Karpas-422 (cell line): ENCODE measurements at regions not wholly inside any gene's neighbourhood (a gene's known extent, or its start where the extent isn't known, plus 50 kb on each side); places are given as distances from the start of the nearest gene placed in this dataset.

Experiments
- DNase-seq: peaks from one replicate; pipeline ENCODE4 v3.0.0-alpha.2; 2015
- H2AFZ ChIP-seq: fragments of 200-600 bp; sonication (generic); 2 replicates; pipeline ENCODE4 v1.6.1; 2014; ENCODE audit warnings: antibody characterized with exemption, low read length, mixed read lengths
- H3K27ac ChIP-seq: fragments of 200-600 bp; sonication (generic); 2 replicates; pipeline ENCODE4 v1.5.1; 2014; ENCODE audit warnings: mild to moderate bottlenecking, low read length, moderate library complexity
- H3K27me3 ChIP-seq: fragments of 200-600 bp; sonication (generic); 2 replicates; pipeline ENCODE4 v1.6.1; 2014; ENCODE audit warnings: low read length, mixed read lengths
- H3K36me3 ChIP-seq: fragments of 200-600 bp; sonication (generic); 2 replicates; pipeline ENCODE4 v1.6.1; 2014; ENCODE audit warnings: low read length, mixed read lengths; ENCODE audit not compliant: insufficient read depth
- H3K4me1 ChIP-seq: fragments of 200-600 bp; sonication (generic); 2 replicates; pipeline ENCODE4 v1.6.1; 2014; ENCODE audit warnings: mild to moderate bottlenecking, low read length, mixed read lengths
- H3K4me2 ChIP-seq: fragments of 200-600 bp; sonication (generic); 2 replicates; pipeline ENCODE4 v1.6.1; 2014; ENCODE audit warnings: low read length, low read depth, mild to moderate bottlenecking; ENCODE audit not compliant: poor library complexity, severe bottlenecking
- H3K4me3 ChIP-seq: fragments of 200-600 bp; sonication (generic); 2 replicates; pipeline ENCODE4 v1.5.1; 2014; ENCODE audit warnings: mild to moderate bottlenecking, antibody characterized with exemption, low read length, mixed read lengths
- H3K79me2 ChIP-seq: fragments of 200-600 bp; sonication (generic); 2 replicates; pipeline ENCODE4 v1.6.1; 2014; ENCODE audit warnings: mild to moderate bottlenecking, low read length, mixed read lengths
- H3K9ac ChIP-seq: fragments of 200-600 bp; sonication (generic); 2 replicates; pipeline ENCODE4 v1.6.0; 2014; ENCODE audit warnings: low read length
- H3K9me2 ChIP-seq: fragments of 200-600 bp; sonication (generic), shearing (Covaris generic); replicated peaks from 2 replicates; pipeline ENCODE4 v1.6.0; 2014; ENCODE audit warnings: mild to moderate bottlenecking, low read length, moderate library complexity; ENCODE audit not compliant: insufficient read depth
- H3K9me3 ChIP-seq: fragments of 300-700, 200-600 bp; sonication (generic); 2 replicates; pipeline ENCODE4 v1.6.1; 2014; ENCODE audit warnings: low read length, mixed read lengths
- H4K20me1 ChIP-seq: fragments of 200-600 bp; sonication (generic); 2 replicates; pipeline ENCODE4 v1.6.1; 2014; ENCODE audit warnings: mild to moderate bottlenecking, antibody characterized with exemption, low read length, low read depth; ENCODE audit not compliant: insufficient read depth

- Histone ChIP-seq H3K27me3 (no peaks in the 10 kb centered on the region), H3K36me3 (no peaks in the 10 kb centered on the region), H3K9ac (no peak overlapping the region), H3K4me2 (no peak overlapping the region), H3K9me2 (no peaks in the 10 kb centered on the region), H3K27ac (no peak overlapping the region), H3K79me2 (no peaks in the 10 kb centered on the region), H4K20me1 (no peaks in the 10 kb centered on the region), H3K4me1 (no peaks in the 10 kb centered on the region), H3K4me3 (no peak overlapping the region), H3K9me3 (no peaks in the 10 kb centered on the region), H2AFZ (no peak overlapping the region)
- no peak for DNase-seq
Observed at GRCh38 chr13:61728471-61728870, 312.8 kb upstream of the PCDH20 start.

GRCh38 chr13:61727767-61728166, 312.1 kb upstream of the PCDH20 start:
- H3K4me2 ChIP-seq, result no peak overlapping the region
- no peaks in the 10 kb centered on the region for H3K9me2 ChIP-seq
- no peak overlapping the region for H3K9ac ChIP-seq
- DNase-seq, result no peak
- no peak overlapping the region for H3K27ac ChIP-seq
- H3K4me3 ChIP-seq, result no peak overlapping the region
- H3K9me3 ChIP-seq, result no peaks in the 10 kb centered on the region
- no peaks in the 10 kb centered on the region for H4K20me1 ChIP-seq
- H3K79me2 ChIP-seq, result no peaks in the 10 kb centered on the region
- no peaks in the 10 kb centered on the region for H3K4me1 ChIP-seq
- H3K36me3 ChIP-seq, result no peaks in the 10 kb centered on the region
- no peak overlapping the region for H2AFZ ChIP-seq
- no peaks in the 10 kb centered on the region for H3K27me3 ChIP-seq

- no peaks in the 10 kb centered on the region for H4K20me1 ChIP-seq
- no peaks in the 10 kb centered on the region for H3K79me2 ChIP-seq
- no peaks in the 10 kb centered on the region for H3K9me3 ChIP-seq
- H3K4me2 ChIP-seq, result no peak overlapping the region
- H3K4me3 ChIP-seq, result no peak overlapping the region
- no peaks in the 10 kb centered on the region for H3K27me3 ChIP-seq
- no peak overlapping the region for H3K9ac ChIP-seq
- no peak overlapping the region for H2AFZ ChIP-seq
- no peaks in the 10 kb centered on the region for H3K36me3 ChIP-seq
- no peak for DNase-seq
- H3K4me1 ChIP-seq, result no peaks in the 10 kb centered on the region
- H3K27ac ChIP-seq, result no peak overlapping the region
- no peaks in the 10 kb centered on the region for H3K9me2 ChIP-seq
Observed at GRCh38 chr13:61725806-61726205, 310.2 kb upstream of the PCDH20 start.

GRCh38 chr13:61722119-61722518, 306.5 kb upstream of the PCDH20 start:
- Histone ChIP-seq H3K36me3 (no peaks in the 10 kb centered on the region), H3K27me3 (no peaks in the 10 kb centered on the region), H3K4me1 (no peaks in the 10 kb centered on the region), H4K20me1 (no peaks in the 10 kb centered on the region), H2AFZ (no peak overlapping the region), H3K79me2 (no peaks in the 10 kb centered on the region), H3K4me3 (no peak overlapping the region), H3K4me2 (no peak overlapping the region), H3K27ac (no peak overlapping the region), H3K9ac (no peak overlapping the region), H3K9me2 (no peaks in the 10 kb centered on the region), H3K9me3 (no peaks in the 10 kb centered on the region)
- DNase-seq, result no peak

GRCh38 chr13:61712621-61713020, 297.0 kb upstream of the PCDH20 start:
- Histone ChIP-seq H2AFZ (no peak overlapping the region), H3K79me2 (no peaks in the 10 kb centered on the region), H3K36me3 (no peaks in the 10 kb centered on the region), H3K9ac (no peak overlapping the region), H3K27me3 (no peaks in the 10 kb centered on the region), H4K20me1 (no peaks in the 10 kb centered on the region), H3K4me3 (no peak overlapping the region), H3K9me2 (no peaks in the 10 kb centered on the region), H3K4me1 (no peaks in the 10 kb centered on the region), H3K27ac (no peak overlapping the region), H3K4me2 (no peak overlapping the region), H3K9me3 (no peaks in the 10 kb centered on the region)
- no peak for DNase-seq

GRCh38 chr13:61709258-61709657, 293.6 kb upstream of the PCDH20 start:
- no peaks in the 10 kb centered on the region for H3K9me2 ChIP-seq
- H3K9me3 ChIP-seq, result no peaks in the 10 kb centered on the region
- H3K27ac ChIP-seq, result no peak overlapping the region
- H4K20me1 ChIP-seq, result no peaks in the 10 kb centered on the region
- no peak overlapping the region for H3K4me2 ChIP-seq
- H3K9ac ChIP-seq, result no peak overlapping the region
- no peak overlapping the region for H2AFZ ChIP-seq
- H3K79me2 ChIP-seq, result no peaks in the 10 kb centered on the region
- H3K4me3 ChIP-seq, result no peak overlapping the region
- H3K4me1 ChIP-seq, result no peaks in the 10 kb centered on the region
- DNase-seq, result no peak
- no peaks in the 10 kb centered on the region for H3K27me3 ChIP-seq
- H3K36me3 ChIP-seq, result no peaks in the 10 kb centered on the region; the same call in 1 of the 2 replicates

GRCh38 chr13:61706899-61707298, 291.2 kb upstream of the PCDH20 start:
- Histone ChIP-seq H2AFZ (no peak overlapping the region), H3K79me2 (no peaks in the 10 kb centered on the region), H3K9me2 (no peaks in the 10 kb centered on the region), H3K4me1 (no peaks in the 10 kb centered on the region), H3K27me3 (no peaks in the 10 kb centered on the region), H3K9me3 (no peaks in the 10 kb centered on the region), H3K9ac (no peak overlapping the region), H3K27ac (no peak overlapping the region), H3K4me2 (no peak overlapping the region), H4K20me1 (no peaks in the 10 kb centered on the region), H3K36me3 (no peaks in the 10 kb centered on the region; the same call in 1 of the 2 replicates), H3K4me3 (no peak overlapping the region)
- no peak for DNase-seq

GRCh38 chr13:61700620-61701019, 285.0 kb upstream of the PCDH20 start:
- H3K4me3 ChIP-seq, result no peak overlapping the region
- no peaks in the 10 kb centered on the region for H3K27me3 ChIP-seq
- DNase-seq, result no peak
- no peak overlapping the region for H3K27ac ChIP-seq
- no peak overlapping the region for H2AFZ ChIP-seq
- H3K36me3 ChIP-seq, result no peaks in the 10 kb centered on the region; the same call in 1 of the 2 replicates
- H4K20me1 ChIP-seq, result no peaks in the 10 kb centered on the region
- no peaks in the 10 kb centered on the region for H3K9me2 ChIP-seq
- no peaks in the 10 kb centered on the region for H3K4me1 ChIP-seq
- no peak overlapping the region for H3K4me2 ChIP-seq
- H3K9me3 ChIP-seq, result no peaks in the 10 kb centered on the region
- no peak overlapping the region for H3K9ac ChIP-seq
- H3K79me2 ChIP-seq, result no peaks in the 10 kb centered on the region

GRCh38 chr13:61700181-61700580, 284.5 kb upstream of the PCDH20 start:
- Histone ChIP-seq H4K20me1 (no peaks in the 10 kb centered on the region), H3K79me2 (no peaks in the 10 kb centered on the region), H3K4me2 (no peak overlapping the region), H3K36me3 (no peaks in the 10 kb centered on the region; the same call in 1 of the 2 replicates), H3K9me2 (no peaks in the 10 kb centered on the region), H3K4me3 (no peak overlapping the region), H3K27me3 (no peaks in the 10 kb centered on the region), H3K9me3 (no peaks in the 10 kb centered on the region), H2AFZ (no peak overlapping the region), H3K4me1 (no peaks in the 10 kb centered on the region), H3K9ac (no peak overlapping the region), H3K27ac (no peak overlapping the region)
- DNase-seq, result no peak
